ENCODE measurements at regions not wholly inside any gene's neighbourhood (a gene's known extent, or its start where the extent isn't known, plus 50 kb on each side); places are given as distances from the start of the nearest gene placed in this dataset.

DNA sequence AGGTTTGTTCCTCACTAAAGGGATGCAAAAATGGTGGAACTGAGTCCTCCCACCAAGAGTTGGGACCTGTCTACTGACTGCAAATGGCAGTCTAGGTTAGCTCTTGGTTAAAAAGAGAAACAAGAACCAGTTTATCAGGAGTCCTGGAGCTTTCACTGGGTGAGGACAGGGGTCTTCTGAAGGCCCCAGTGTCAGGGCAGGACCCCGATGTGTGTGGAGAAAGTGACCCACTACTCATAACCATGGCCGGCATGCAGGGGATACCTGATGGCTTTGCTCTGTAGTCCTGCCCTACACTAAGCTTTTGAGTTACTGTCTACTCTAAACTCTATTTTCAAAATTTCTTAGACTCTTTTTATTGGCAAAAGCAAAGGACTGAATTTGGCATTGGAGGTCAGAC, 220.5 kb downstream of the ANKRD60 start:
- TF ChIP-seq POLR2A (IDR thresholded peaks at IDR 0.05): no peak
- TF ChIP-seq, protein P1, sequence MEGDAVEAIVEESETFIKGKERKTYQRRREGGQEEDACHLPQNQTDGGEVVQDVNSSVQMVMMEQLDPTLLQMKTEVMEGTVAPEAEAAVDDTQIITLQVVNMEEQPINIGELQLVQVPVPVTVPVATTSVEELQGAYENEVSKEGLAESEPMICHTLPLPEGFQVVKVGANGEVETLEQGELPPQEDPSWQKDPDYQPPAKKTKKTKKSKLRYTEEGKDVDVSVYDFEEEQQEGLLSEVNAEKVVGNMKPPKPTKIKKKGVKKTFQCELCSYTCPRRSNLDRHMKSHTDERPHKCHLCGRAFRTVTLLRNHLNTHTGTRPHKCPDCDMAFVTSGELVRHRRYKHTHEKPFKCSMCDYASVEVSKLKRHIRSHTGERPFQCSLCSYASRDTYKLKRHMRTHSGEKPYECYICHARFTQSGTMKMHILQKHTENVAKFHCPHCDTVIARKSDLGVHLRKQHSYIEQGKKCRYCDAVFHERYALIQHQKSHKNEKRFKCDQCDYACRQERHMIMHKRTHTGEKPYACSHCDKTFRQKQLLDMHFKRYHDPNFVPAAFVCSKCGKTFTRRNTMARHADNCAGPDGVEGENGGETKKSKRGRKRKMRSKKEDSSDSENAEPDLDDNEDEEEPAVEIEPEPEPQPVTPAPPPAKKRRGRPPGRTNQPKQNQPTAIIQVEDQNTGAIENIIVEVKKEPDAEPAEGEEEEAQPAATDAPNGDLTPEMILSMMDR (IDR thresholded peaks at IDR 0.05): no peak

Data from esophagus squamous epithelium (tissue), 4 donors.